ENCODE measurements at regions not wholly inside any gene's neighbourhood (a gene's known extent, or its start where the extent isn't known, plus 50 kb on each side); places are given as distances from the start of the nearest gene placed in this dataset.
A peak's percentile ranks its signal among the peaks of the same experiment; 100 is the strongest.

DNA sequence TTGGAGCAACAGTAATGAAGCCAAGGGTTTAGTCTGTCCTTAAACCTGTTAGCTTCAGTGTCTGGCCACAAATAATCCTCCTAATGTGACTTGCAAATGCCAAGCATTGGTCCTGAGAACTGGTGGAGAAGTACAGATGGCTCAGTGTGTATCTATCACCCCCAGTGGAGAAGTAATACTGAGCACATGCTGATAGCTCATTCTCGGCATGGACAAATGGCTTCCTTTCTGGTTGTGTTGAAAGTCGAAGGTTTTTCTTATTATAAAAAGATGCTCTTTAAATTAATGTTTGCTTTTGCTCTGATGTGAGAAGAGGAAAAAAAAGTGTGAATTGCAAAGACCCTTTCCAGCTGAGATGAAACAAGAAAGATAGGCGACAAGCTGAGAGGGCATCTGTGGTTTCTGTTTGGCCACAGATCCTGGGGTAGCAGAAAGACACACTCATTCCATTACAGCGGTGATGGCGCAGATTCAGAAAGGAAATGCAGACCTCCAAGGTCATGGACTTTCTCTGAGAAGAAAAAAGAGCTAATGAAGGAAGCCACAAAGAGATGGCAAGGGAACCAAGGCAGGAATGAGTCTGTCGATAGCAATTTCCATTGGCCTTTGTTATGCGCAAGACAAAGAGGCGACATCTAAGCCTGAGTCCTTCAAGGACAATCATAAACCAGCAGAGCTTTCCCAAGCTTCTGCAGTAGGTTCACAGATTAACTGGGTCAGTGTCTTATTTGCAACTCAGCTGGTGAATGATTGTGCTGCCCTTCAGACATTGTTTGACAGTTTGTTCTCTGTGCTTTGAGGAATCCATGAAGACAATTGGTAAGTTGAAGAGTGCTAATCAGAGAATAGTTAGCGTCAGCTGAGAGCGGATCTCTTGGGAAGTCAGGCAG is 155.5 kb upstream of the RGS6 start:
- peak overlapping the region; percentile 65; the same call in 1 of the 2 replicates for H2AFZ ChIP-seq (ENCODE audit: low read length)
- no peaks in the 10 kb centered on the region for H3K79me2 ChIP-seq (ENCODE audit: insufficient read depth, low read length)
- peak overlapping the region; percentile 29 for H3K4me2 ChIP-seq (ENCODE audit: low read depth, low read length, poor library complexity, severe bottlenecking)
- no peaks in the 10 kb centered on the region for H3K27me3 ChIP-seq (ENCODE audit: insufficient read depth, low read length, poor library complexity, severe bottlenecking)
- H3K36me3 ChIP-seq (ENCODE audit: insufficient read depth, low read length): no peaks in the 10 kb centered on the region
- TF ChIP-seq CTCF (conservative IDR thresholded peaks at IDR 0.05; ENCODE audit: low read length) (peak; percentile 41), EZH2phosphoT487 (IDR thresholded peaks at IDR 0.05; ENCODE audit: borderline replicate concordance) (no peak)
- H3K9ac ChIP-seq (ENCODE audit: low read depth, low read length, poor library complexity, severe bottlenecking): no peak overlapping the region
- H3K9me2 ChIP-seq (replicated peaks; ENCODE audit: low read depth, low read length): no peaks in the 10 kb centered on the region
- no peaks in the 10 kb centered on the region for H4K20me1 ChIP-seq (ENCODE audit: insufficient read depth, low read length, poor library complexity, severe bottlenecking)
- no peak overlapping the region for H3K4me3 ChIP-seq (ENCODE audit: low read length, poor library complexity, severe bottlenecking)
- no peaks in the 10 kb centered on the region for H3K9me3 ChIP-seq (ENCODE audit: insufficient read depth, low read depth, low read length)
- H3F3A ChIP-seq (ENCODE audit: low read depth): no peaks in the 10 kb centered on the region
- peaks cover 10% of the 10 kb centered on the region for H3K4me1 ChIP-seq (ENCODE audit: insufficient read depth, low read length, poor library complexity, severe bottlenecking)

DNA sequence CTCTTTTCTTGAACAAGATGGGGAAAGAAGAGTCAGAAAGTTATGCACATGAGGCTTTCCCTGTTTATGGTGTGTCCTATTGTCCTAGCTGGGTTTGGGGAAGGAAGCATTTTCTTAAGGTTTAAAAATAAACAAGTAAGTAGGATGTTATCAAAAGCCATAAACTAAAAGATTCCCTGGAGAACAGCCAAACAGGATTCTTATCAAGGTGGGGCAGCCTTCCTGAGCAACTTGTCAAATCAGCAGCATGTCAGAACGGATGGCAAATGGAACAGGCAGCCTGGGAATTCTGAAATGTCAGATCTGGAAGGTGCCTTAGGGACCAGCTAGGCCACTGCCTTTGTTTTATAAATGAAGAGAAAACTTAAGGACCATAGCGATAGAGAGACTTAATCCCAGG is 152.2 kb upstream of the RGS6 start:
- H3K79me2 ChIP-seq (ENCODE audit: insufficient read depth, low read length): no peaks in the 10 kb centered on the region
- H3K9me2 ChIP-seq (replicated peaks; ENCODE audit: low read depth, low read length): no peaks in the 10 kb centered on the region
- peaks cover 10% of the 10 kb centered on the region for H3K4me1 ChIP-seq (ENCODE audit: insufficient read depth, low read length, poor library complexity, severe bottlenecking)
- H2AFZ ChIP-seq (ENCODE audit: low read length): no peak overlapping the region
- H3K9ac ChIP-seq (ENCODE audit: low read depth, low read length, poor library complexity, severe bottlenecking): no peak overlapping the region
- H3K9me3 ChIP-seq (ENCODE audit: insufficient read depth, low read depth, low read length): no peaks in the 10 kb centered on the region
- no peak for TF ChIP-seq CTCF (conservative IDR thresholded peaks at IDR 0.05; ENCODE audit: low read length)
- no peak for TF ChIP-seq EZH2phosphoT487 (IDR thresholded peaks at IDR 0.05; ENCODE audit: borderline replicate concordance)
- no peaks in the 10 kb centered on the region for H3F3A ChIP-seq (ENCODE audit: low read depth)
- H3K4me3 ChIP-seq (ENCODE audit: low read length, poor library complexity, severe bottlenecking): no peak overlapping the region
- no peaks in the 10 kb centered on the region for H3K27me3 ChIP-seq (ENCODE audit: insufficient read depth, low read length, poor library complexity, severe bottlenecking)
- no peak overlapping the region for H3K4me2 ChIP-seq (ENCODE audit: low read depth, low read length, poor library complexity, severe bottlenecking)
- H3K36me3 ChIP-seq (ENCODE audit: insufficient read depth, low read length): no peaks in the 10 kb centered on the region
- H4K20me1 ChIP-seq (ENCODE audit: insufficient read depth, low read length, poor library complexity, severe bottlenecking): no peaks in the 10 kb centered on the region

GRCh38 chr14:71780822-71781221 is 151.4 kb upstream of the RGS6 start:
- Histone ChIP-seq H3F3A (ENCODE audit: low read depth) (no peaks in the 10 kb centered on the region), H3K9me3 (ENCODE audit: insufficient read depth, low read depth, low read length) (no peaks in the 10 kb centered on the region), H3K79me2 (ENCODE audit: insufficient read depth, low read length) (no peaks in the 10 kb centered on the region), H3K36me3 (ENCODE audit: insufficient read depth, low read length) (no peaks in the 10 kb centered on the region), H3K4me2 (ENCODE audit: low read depth, low read length, poor library complexity, severe bottlenecking) (no peak overlapping the region), H2AFZ (ENCODE audit: low read length) (no peak overlapping the region), H4K20me1 (ENCODE audit: insufficient read depth, low read length, poor library complexity, severe bottlenecking) (no peaks in the 10 kb centered on the region), H3K4me1 (ENCODE audit: insufficient read depth, low read length, poor library complexity, severe bottlenecking) (peaks cover 10% of the 10 kb centered on the region), H3K9ac (ENCODE audit: low read depth, low read length, poor library complexity, severe bottlenecking) (no peak overlapping the region), H3K9me2 (replicated peaks; ENCODE audit: low read depth, low read length) (no peaks in the 10 kb centered on the region), H3K27me3 (ENCODE audit: insufficient read depth, low read length, poor library complexity, severe bottlenecking) (no peaks in the 10 kb centered on the region), H3K4me3 (ENCODE audit: low read length, poor library complexity, severe bottlenecking) (no peak overlapping the region)
- TF ChIP-seq EZH2phosphoT487 (IDR thresholded peaks at IDR 0.05; ENCODE audit: borderline replicate concordance): no peak
- TF ChIP-seq CTCF (conservative IDR thresholded peaks at IDR 0.05; ENCODE audit: low read length): no peak

Measured in Loucy (cell line).